CD14-positive monocyte (primary cell): ENCODE measurements at regions not wholly inside any gene's neighbourhood (a gene's known extent, or its start where the extent isn't known, plus 50 kb on each side); places are given as distances from the start of the nearest gene placed in this dataset.

Experiments used
- DNase-seq, 3 donors: peaks; one replicate each; pipeline ENCODE4 v3.0.0-alpha.2; 2011 to 2022
- H2AFZ ChIP-seq: 2 replicates; pipeline ENCODE4 v1.6.0; 2012; ENCODE audit warnings: mild to moderate bottlenecking, low read depth, low read length, inconsistent platforms; ENCODE audit not compliant: insufficient read depth, poor library complexity, severe bottlenecking
- H3K27ac ChIP-seq, 2 donors: 1 replicate in 1 of 2; 2 replicates in 1 of 2; pipeline ENCODE4 v1.5.1; 2012 to 2013; ENCODE audit warnings: low read length in 2 of 2, control low read depth in 1 of 2, inconsistent platforms in 1 of 2, low read depth in 1 of 2, mild to moderate bottlenecking in 1 of 2
- H3K27me3 ChIP-seq, 2 donors: one replicate each; pipeline versions ENCODE4 v1.6.0 to v1.6.1; 2011 to 2013; ENCODE audit warnings: low read length in 2 of 2; ENCODE audit not compliant: control insufficient read depth in 2 of 2, insufficient read depth in 2 of 2
- H3K36me3 ChIP-seq, 2 donors: replicated peaks in 1 of 2; 1 replicate in 1 of 2; 2 replicates in 1 of 2; pipeline versions ENCODE4 v1.5.1 to v1.6.1; 2012 to 2013; ENCODE audit warnings: low read length in 2 of 2, control low read depth in 1 of 2, inconsistent platforms in 1 of 2, mild to moderate bottlenecking in 1 of 2; ENCODE audit not compliant: insufficient read depth in 2 of 2, control insufficient read depth in 1 of 2
- H3K4me1 ChIP-seq, 2 donors: 1 replicate in 1 of 2; 2 replicates in 1 of 2; pipeline versions ENCODE4 v1.5.1 to v1.6.1; 2012 to 2013; ENCODE audit warnings: low read length in 2 of 2, control low read depth in 1 of 2, inconsistent platforms in 1 of 2, mild to moderate bottlenecking in 1 of 2, moderate library complexity in 1 of 2; ENCODE audit not compliant: insufficient read depth in 2 of 2, control insufficient read depth in 1 of 2
- H3K4me2 ChIP-seq: replicated peaks from 2 replicates; pipeline ENCODE3; 2012; ENCODE audit warnings: low read length, moderate library complexity, mild to moderate bottlenecking; ENCODE audit not compliant: poor library complexity, severe bottlenecking; ENCODE audit errors: extremely low read depth
- H3K4me3 ChIP-seq, 3 experiments: fragments of 200-600 bp in 1 of 3; sonication (generic) in 1 of 3; replicated peaks in 1 of 3; 1 replicate in 2 of 3; 2 replicates in 1 of 3; pipeline ENCODE4 v1.5.1; 2011 to 2013; ENCODE audit warnings: low read length in 3 of 3, mild to moderate bottlenecking in 3 of 3, control low read depth in 2 of 3, low read depth in 2 of 3, inconsistent platforms in 1 of 3, moderate library complexity in 1 of 3
- H3K79me2 ChIP-seq: 2 replicates; pipeline ENCODE4 v1.6.0; 2012; ENCODE audit warnings: mild to moderate bottlenecking, control low read depth, inconsistent platforms, low read length, moderate library complexity; ENCODE audit not compliant: insufficient read depth
- H3K9ac ChIP-seq: 2 replicates; pipeline ENCODE4 v1.6.0; 2017; ENCODE audit warnings: low read length, mild to moderate bottlenecking; ENCODE audit not compliant: insufficient read depth, poor library complexity, severe bottlenecking
- H3K9me3 ChIP-seq, 2 donors: replicated peaks in 1 of 2; 1 replicate in 1 of 2; 2 replicates in 1 of 2; pipeline versions ENCODE4 v1.5.1 to v1.6.1; 2012 to 2013; ENCODE audit warnings: low read length in 2 of 2, control low read depth in 1 of 2; ENCODE audit not compliant: control insufficient read depth in 1 of 2, insufficient read depth in 1 of 2
- H4K20me1 ChIP-seq: 2 replicates; pipeline ENCODE4 v1.6.0; 2012; ENCODE audit warnings: mild to moderate bottlenecking, low read length, control low read depth, moderate library complexity; ENCODE audit not compliant: insufficient read depth
- H3K27ac Mint-ChIP-seq, 7 donors: one replicate each; pipeline ENCODE4 v1.8.0; 2020; ENCODE audit warnings: mild to moderate bottlenecking in 7 of 7, mixed read lengths in 7 of 7, moderate library complexity in 6 of 7, inconsistent platforms in 2 of 7
- H3K27me3 Mint-ChIP-seq, 3 donors: one replicate each; pipeline ENCODE4 v1.8.0; 2021 to 2022; ENCODE audit warnings: low read depth in 3 of 3, mild to moderate bottlenecking in 3 of 3, mixed read lengths in 3 of 3, moderate library complexity in 3 of 3, inconsistent platforms in 1 of 3
- H3K36me3 Mint-ChIP-seq, 2 donors: one replicate each; pipeline ENCODE4 v1.8.0; 2020; ENCODE audit warnings: mixed read lengths in 2 of 2, inconsistent platforms in 1 of 2, mild to moderate bottlenecking in 1 of 2
- H3K4me1 Mint-ChIP-seq: one replicate; pipeline ENCODE4 v1.8.0; 2020; ENCODE audit warnings: mild to moderate bottlenecking, mixed read lengths
- H3K4me3 Mint-ChIP-seq, 2 donors: one replicate each; pipeline ENCODE4 v1.8.0; 2020; ENCODE audit warnings: mild to moderate bottlenecking in 2 of 2, mixed read lengths in 2 of 2, moderate library complexity in 1 of 2
- H3K9me3 Mint-ChIP-seq, 7 donors: one replicate each; pipeline ENCODE4 v1.8.0; 2020 to 2022; ENCODE audit warnings: mixed read lengths in 7 of 7, mild to moderate bottlenecking in 6 of 7, moderate library complexity in 6 of 7, inconsistent platforms in 2 of 7
- WGBS: methylation state at CpG from one replicate; pipeline ENCODE4 v1.1.5; 2013; ENCODE audit warnings: missing lambda C conversion rate; ENCODE audit not compliant: insufficient coverage; 5-methylcytosine and 5-hydroxymethylcytosine counted together
- intact Hi-C, 2 donors: fragments of 100-400 bp; cut with micrococcal nuclease; formaldehyde crosslinking; loops; one replicate each; pipeline versions ENCODE4 v1.15.0 to v1.15.1; 2023
- TF ChIP-seq, protein P1 (sequence below): fragments of 200-600 bp; IDR thresholded peaks from one replicate; pipeline ENCODE4 v1.8.0; 2022; ENCODE audit warnings: antibody characterized with exemption, mild to moderate bottlenecking

GRCh38 chr7:84249656-84250055 is 55.1 kb upstream of the SEMA3A start:
- Mint-ChIP-seq H3K4me1 (peaks cover 49% of the 10 kb centered on the region), H3K27ac (peak overlapping the region; percentile 78 to 99 (median 99)), H3K36me3 (peaks cover 3% of the 10 kb centered on the region in 2 donors), H3K4me3 (no peak overlapping the region), H3K9me3 (peaks cover 10 to 16% (median 14%) of the 10 kb centered on the region in 7 donors), H3K27me3 (peaks cover 0 to 6% (median 0%) of the 10 kb centered on the region in 3 donors)
- intact Hi-C loops: no loop called here
- Histone ChIP-seq H3K79me2 (no peaks in the 10 kb centered on the region), H3K27me3 (no peaks in the 10 kb centered on the region), H3K9me3 (peaks cover 8 to 9% of the 10 kb centered on the region in 2 donors), H4K20me1 (no peaks in the 10 kb centered on the region), H3K4me3 (peak overlapping the region in 1 of 3 experiments; percentile 28), H3K36me3 (no peaks in the 10 kb centered on the region), H3K9ac (no peak overlapping the region), H2AFZ (no peak overlapping the region), H3K4me1 (peaks cover 38 to 46% of the 10 kb centered on the region in 2 donors), H3K27ac (peak overlapping the region; percentile 85 to 94), H3K4me2 (peak overlapping the region; percentile 40)
- no CpG with 5 or more reads among the region's 1 CpG for WGBS
- peak; percentile 44 to 68 (median 53) for DNase-seq
- TF ChIP-seq, protein P1, sequence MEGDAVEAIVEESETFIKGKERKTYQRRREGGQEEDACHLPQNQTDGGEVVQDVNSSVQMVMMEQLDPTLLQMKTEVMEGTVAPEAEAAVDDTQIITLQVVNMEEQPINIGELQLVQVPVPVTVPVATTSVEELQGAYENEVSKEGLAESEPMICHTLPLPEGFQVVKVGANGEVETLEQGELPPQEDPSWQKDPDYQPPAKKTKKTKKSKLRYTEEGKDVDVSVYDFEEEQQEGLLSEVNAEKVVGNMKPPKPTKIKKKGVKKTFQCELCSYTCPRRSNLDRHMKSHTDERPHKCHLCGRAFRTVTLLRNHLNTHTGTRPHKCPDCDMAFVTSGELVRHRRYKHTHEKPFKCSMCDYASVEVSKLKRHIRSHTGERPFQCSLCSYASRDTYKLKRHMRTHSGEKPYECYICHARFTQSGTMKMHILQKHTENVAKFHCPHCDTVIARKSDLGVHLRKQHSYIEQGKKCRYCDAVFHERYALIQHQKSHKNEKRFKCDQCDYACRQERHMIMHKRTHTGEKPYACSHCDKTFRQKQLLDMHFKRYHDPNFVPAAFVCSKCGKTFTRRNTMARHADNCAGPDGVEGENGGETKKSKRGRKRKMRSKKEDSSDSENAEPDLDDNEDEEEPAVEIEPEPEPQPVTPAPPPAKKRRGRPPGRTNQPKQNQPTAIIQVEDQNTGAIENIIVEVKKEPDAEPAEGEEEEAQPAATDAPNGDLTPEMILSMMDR: no peak

DNA sequence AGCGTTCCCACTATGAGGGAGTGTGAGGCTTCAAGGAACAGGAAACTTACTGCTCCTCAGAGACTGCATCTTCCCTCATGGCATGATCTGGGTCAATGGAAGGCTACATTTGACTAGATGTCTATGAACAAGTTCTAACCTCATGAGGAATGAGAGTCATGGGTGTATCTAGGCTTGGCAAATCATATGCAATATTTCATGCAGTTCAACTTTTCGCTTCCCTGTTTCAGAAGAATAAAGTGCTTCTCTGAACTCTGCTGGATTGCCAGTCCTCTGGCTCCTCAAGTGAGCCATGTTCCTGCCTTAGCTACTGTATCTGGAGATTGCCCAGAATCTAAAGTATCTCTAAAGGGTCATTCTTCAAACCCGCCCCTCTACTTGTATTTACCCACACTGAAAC is 54.3 kb upstream of the SEMA3A start:
- H3K27ac Mint-ChIP-seq: peak overlapping the region; percentile 97 to 99 (median 99)
- peak overlapping the region in 1 of 2 donors; percentile 46 for H3K4me3 Mint-ChIP-seq
- TF ChIP-seq, protein P1: no peak
- Histone ChIP-seq H3K9ac (peak overlapping the region; percentile 60), H3K4me1 (peaks cover 38 to 46% of the 10 kb centered on the region in 2 donors), H3K36me3 (no peaks in the 10 kb centered on the region), H3K4me3 (peak overlapping the region in 1 of 3 experiments; percentile 21), H3K79me2 (no peaks in the 10 kb centered on the region), H3K4me2 (peak overlapping the region; percentile 35), H2AFZ (no peak overlapping the region), H4K20me1 (no peaks in the 10 kb centered on the region), H3K27me3 (no peaks in the 10 kb centered on the region), H3K9me3 (peaks cover 8 to 9% of the 10 kb centered on the region in 2 donors), H3K27ac (peak overlapping the region; percentile 85 to 94)
- WGBS: no CpG with 5 or more reads among the region's 3 CpGs
- peaks cover 0 to 6% (median 0%) of the 10 kb centered on the region in 3 donors for H3K27me3 Mint-ChIP-seq
- peak; percentile 74 to 80 (median 74) for DNase-seq
- intact Hi-C loops: no loop called here
- peaks cover 13 to 22% (median 17%) of the 10 kb centered on the region in 7 donors for H3K9me3 Mint-ChIP-seq
- peaks cover 46% of the 10 kb centered on the region for H3K4me1 Mint-ChIP-seq
- H3K36me3 Mint-ChIP-seq: peaks cover 3% of the 10 kb centered on the region in 2 donors
